ENCODE measurements at regions not wholly inside any gene's neighbourhood (a gene's known extent, or its start where the extent isn't known, plus 50 kb on each side); places are given as distances from the start of the nearest gene placed in this dataset.

- FAIRE-seq: no peak
- RAD21 ChIA-PET (ENCODE audit: unreplicated experiment): no interaction called here
- BruUV-seq (replicated peaks): no TSS peak
These were observed 171.3 kb downstream of the CD83 start for GRCh38 chr6:14288910-14289309.

GRCh38 chr6:14290041-14290771, 172.6 kb downstream of the CD83 start:
- H3K27me3 ChIP-seq (replicated peaks in 1 of 2; ENCODE audit: control insufficient read depth in 2 of 2, insufficient read depth in 2 of 2, low read length in 1 of 2): no peaks in the 10 kb centered on the region; a peak in 1 of 4 replicates
- ChIA-PET CTCF (interaction anchor here (0.7 kb wide), 1 partner anchor 8 kb away, joined by 4 read pairs; no protein-coding TSS in a partner anchor), SMC1A (ENCODE audit: uncharacterized antibody, unreplicated experiment) (interaction anchor here (1.5 to 1.8 kb wide), 2 partner anchors 13 to 19 kb away, joined by 3 to 6 read pairs; no protein-coding TSS in a partner anchor), RAD21 (ENCODE audit: unreplicated experiment) (no interaction called here), POLR2A (no interaction called here)
- in situ Hi-C loops (cut with MboI): no loop called here
- no peak overlapping the region for H3K4me2 ChIP-seq (ENCODE audit: control insufficient read depth, insufficient read depth)
- H4K20me1 ChIP-seq (ENCODE audit: control insufficient read depth, insufficient read depth): no peaks in the 10 kb centered on the region
- H3K27ac ChIP-seq (ENCODE audit: control insufficient read depth, insufficient read depth): no peak overlapping the region
- no peaks in the 10 kb centered on the region for H3K36me3 ChIP-seq (ENCODE audit: control insufficient read depth in 2 of 2, insufficient read depth in 2 of 2, low read length in 1 of 2)
- no peak for ATAC-seq
- BruUV-seq (replicated peaks): no TSS peak
- no peaks in the 10 kb centered on the region for H3K79me2 ChIP-seq (ENCODE audit: control insufficient read depth, insufficient read depth, low read length)
- H3K4me1 ChIP-seq (ENCODE audit: control insufficient read depth, insufficient read depth, low read length): no peaks in the 10 kb centered on the region
- H2AFZ ChIP-seq (ENCODE audit: control insufficient read depth, low read depth, low read length): no peak overlapping the region
- no peak overlapping the region for H3K9ac ChIP-seq (ENCODE audit: control insufficient read depth, insufficient read depth, low read length)
- FAIRE-seq: no peak
- H3K9me3 ChIP-seq (replicated peaks; ENCODE audit: control insufficient read depth, insufficient read depth, low read length): no peaks in the 10 kb centered on the region
- intact Hi-C loops (cut with micrococcal nuclease; ENCODE audit: unreplicated experiment): no loop called here
- 8% methylated on average over 8 of the region's 8 CpGs for WGBS (ENCODE audit: insufficient coverage, insufficient replicate concordance, low lambda C conversion rate, missing lambda C conversion rate)
- DNase-seq (ENCODE audit: low read depth, low spot score): no peak
- TF ChIP-seq IKZF2 (IDR thresholded peaks at IDR 0.05) (no peak), MTA3 (IDR thresholded peaks at IDR 0.05; ENCODE audit: borderline replicate concordance, low read length) (no peak), RUNX3 (IDR thresholded peaks at IDR 0.05; ENCODE audit: low read length) (0 out of 2 replicates have a peak, but pooled peaks have one; percentile 5), BCL3 (IDR thresholded peaks at IDR 0.05; ENCODE audit: borderline replicate concordance, insufficient read depth, low read depth, low read length, poor library complexity, severe bottlenecking) (no peak), EZH2 (IDR thresholded peaks at IDR 0.05; ENCODE audit: borderline replicate concordance, control insufficient read depth, low read depth, low read length) (no peak)
- TF ChIP-seq, protein P1, sequence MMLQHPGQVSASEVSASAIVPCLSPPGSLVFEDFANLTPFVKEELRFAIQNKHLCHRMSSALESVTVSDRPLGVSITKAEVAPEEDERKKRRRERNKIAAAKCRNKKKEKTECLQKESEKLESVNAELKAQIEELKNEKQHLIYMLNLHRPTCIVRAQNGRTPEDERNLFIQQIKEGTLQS (IDR thresholded peaks at IDR 0.05; ENCODE audit: borderline replicate concordance, extremely low read depth, low read depth, low read length): no peak
- H3K4me3 ChIP-seq: no peak overlapping the region

More at GRCh38 chr6:14288910-14289309, 171.3 kb downstream of the CD83 start:
- SMC1A ChIA-PET (ENCODE audit: uncharacterized antibody, unreplicated experiment): no interaction called here
- no peaks in the 10 kb centered on the region for H3K27me3 ChIP-seq (replicated peaks in 1 of 2; ENCODE audit: control insufficient read depth in 2 of 2, insufficient read depth in 2 of 2, low read length in 1 of 2)
- CTCF ChIA-PET: interaction anchor here (1.1 kb wide), 1 partner anchor 28 kb away, joined by 4 read pairs; no protein-coding TSS in a partner anchor
- no peak overlapping the region for H3K9ac ChIP-seq (ENCODE audit: control insufficient read depth, insufficient read depth, low read length)
- no peaks in the 10 kb centered on the region for H3K79me2 ChIP-seq (ENCODE audit: control insufficient read depth, insufficient read depth, low read length)
- TF ChIP-seq RBBP5 (conservative IDR thresholded peaks at IDR 0.05): no peak
- no peak for TF ChIP-seq SRF (IDR thresholded peaks at IDR 0.05; ENCODE audit: low read depth in 2 of 2, low read length in 2 of 2)
- TF ChIP-seq RAD51 (IDR thresholded peaks at IDR 0.05): peak; percentile 38; the same call in 1 of the 2 replicates
- TF ChIP-seq BHLHE40 (IDR thresholded peaks at IDR 0.05; ENCODE audit: borderline replicate concordance in 1 of 2, low read depth in 2 of 2, low read length in 1 of 2): peak in 1 of 2 experiments; percentile 12; a peak in 1 of 4 replicates
- TF ChIP-seq NR2C2 (IDR thresholded peaks at IDR 0.05; ENCODE audit: borderline replicate concordance, control insufficient read depth, insufficient read length, low read depth): no peak
- no peaks in the 10 kb centered on the region for H3K36me3 ChIP-seq (ENCODE audit: control insufficient read depth in 2 of 2, insufficient read depth in 2 of 2, low read length in 1 of 2)
- H4K20me1 ChIP-seq (ENCODE audit: control insufficient read depth, insufficient read depth): no peaks in the 10 kb centered on the region
- DNase-seq (ENCODE audit: low read depth, low spot score) (no peak), ATAC-seq (no peak)
- in situ Hi-C loops (cut with MboI) (no loop called here), intact Hi-C loops (cut with micrococcal nuclease; ENCODE audit: unreplicated experiment) (no loop called here)
- H3K9me3 ChIP-seq (replicated peaks; ENCODE audit: control insufficient read depth, insufficient read depth, low read length): no peaks in the 10 kb centered on the region
- 36% methylated on average over 3 of the region's 3 CpGs for WGBS (ENCODE audit: insufficient coverage, insufficient replicate concordance, low lambda C conversion rate, missing lambda C conversion rate)
- no peak overlapping the region for H3K4me2 ChIP-seq (ENCODE audit: control insufficient read depth, insufficient read depth)
- H3K27ac ChIP-seq (ENCODE audit: control insufficient read depth, insufficient read depth): no peak overlapping the region
- H2AFZ ChIP-seq (ENCODE audit: control insufficient read depth, low read depth, low read length): no peak overlapping the region
- POLR2A ChIA-PET: no interaction called here
- no peaks in the 10 kb centered on the region for H3K4me1 ChIP-seq (ENCODE audit: control insufficient read depth, insufficient read depth, low read length)
- no peak overlapping the region for H3K4me3 ChIP-seq

Measured in GM12878 (cell line).